Pancreas (tissue), 10 donors: ENCODE measurements at regions not wholly inside any gene's neighbourhood (a gene's known extent, or its start where the extent isn't known, plus 50 kb on each side); places are given as distances from the start of the nearest gene placed in this dataset.

ENCODE experiments used
- ATAC-seq, 4 donors: fragments of 200-7000 bp; cut with Tn5 transposase; one replicate each; pipeline versions ENCODE4 v1.8.0 to v1.9.1; 2020; ENCODE audit warnings: mild to moderate bottlenecking in 4 of 4, moderate library complexity in 4 of 4
- DNase-seq, 6 donors: peaks; one replicate each; pipeline ENCODE4 v3.0.0-alpha.2; 2020
- FAIRE-seq: peaks from 2 replicates; lab custom pipeline; 2012; peaks lifted over from hg19 to GRCh38; lab: Jason Lieb, UNC
- H3K27ac ChIP-seq, 4 donors: fragments of 200-600 bp; sonication (generic); 1 replicate in 3 of 4; 2 replicates in 1 of 4; pipeline versions ENCODE4 v1.5.0 to v1.8.0; 2020
- H3K27me3 ChIP-seq, 4 donors: fragments of 200-600 bp; one replicate each; pipeline ENCODE4 v1.8.0; 2021
- H3K36me3 ChIP-seq, 3 donors: fragments of 200-600 bp; sonication (generic) in 1 of 3; one replicate each; pipeline versions ENCODE4 v1.5.0 to v1.8.0; 2020 to 2021
- H3K4me1 ChIP-seq, 3 donors: fragments of 200-600 bp; one replicate each; pipeline ENCODE4 v1.8.0; 2021
- H3K4me3 ChIP-seq, 4 donors: fragments of 200-600 bp; sonication (generic) in 2 of 4; one replicate each; pipeline versions ENCODE4 v1.5.0 to v1.8.0; 2020 to 2021
- H3K9me3 ChIP-seq, 4 donors: fragments of 200-600 bp; one replicate each; pipeline ENCODE4 v1.8.0; 2021
- WGBS, 2 donors: extraction: QIAGEN DNeasy Blood & Tissue Kit; methylation state at CpG; one replicate each; pipeline ENCODE4 v1.1.7; 2013; 5-methylcytosine and 5-hydroxymethylcytosine counted together
- intact Hi-C, 3 donors: fragments of 100-400 bp; cut with DNase I; formaldehyde crosslinking; loops; one replicate each; pipeline versions ENCODE4 v1.11.1 to v1.14.2; 2022
- TF ChIP-seq, protein P1 (sequence below), 4 donors: fragments of 200-600 bp; sonication (generic) in 3 of 4; IDR thresholded peaks; one replicate each; pipeline versions ENCODE4 v1.5.0 to v1.8.0; 2021; ENCODE audit warnings: antibody characterized with exemption in 4 of 4
- donor health status: healthy with polysubstance abuse.
- donor health status: DM: no; HTN: no; CAD: no; lungs with moderate emphysema.
- donor health status: DM: no; HTN: no; CAD: no.
- donor health status: control.
- donor health status: control.
- donor health status: Bipolar disorder and iron deficiency.
- donor health status: DM: yes; HTN: yes; CAD: no.
- donor health status: DM: no; HTN: no; CAD: no.
- donor health status: DM: no; HTN: no; CAD: no.
- donor health status: DM: yes; HTN: yes; CAD: no.

DNA sequence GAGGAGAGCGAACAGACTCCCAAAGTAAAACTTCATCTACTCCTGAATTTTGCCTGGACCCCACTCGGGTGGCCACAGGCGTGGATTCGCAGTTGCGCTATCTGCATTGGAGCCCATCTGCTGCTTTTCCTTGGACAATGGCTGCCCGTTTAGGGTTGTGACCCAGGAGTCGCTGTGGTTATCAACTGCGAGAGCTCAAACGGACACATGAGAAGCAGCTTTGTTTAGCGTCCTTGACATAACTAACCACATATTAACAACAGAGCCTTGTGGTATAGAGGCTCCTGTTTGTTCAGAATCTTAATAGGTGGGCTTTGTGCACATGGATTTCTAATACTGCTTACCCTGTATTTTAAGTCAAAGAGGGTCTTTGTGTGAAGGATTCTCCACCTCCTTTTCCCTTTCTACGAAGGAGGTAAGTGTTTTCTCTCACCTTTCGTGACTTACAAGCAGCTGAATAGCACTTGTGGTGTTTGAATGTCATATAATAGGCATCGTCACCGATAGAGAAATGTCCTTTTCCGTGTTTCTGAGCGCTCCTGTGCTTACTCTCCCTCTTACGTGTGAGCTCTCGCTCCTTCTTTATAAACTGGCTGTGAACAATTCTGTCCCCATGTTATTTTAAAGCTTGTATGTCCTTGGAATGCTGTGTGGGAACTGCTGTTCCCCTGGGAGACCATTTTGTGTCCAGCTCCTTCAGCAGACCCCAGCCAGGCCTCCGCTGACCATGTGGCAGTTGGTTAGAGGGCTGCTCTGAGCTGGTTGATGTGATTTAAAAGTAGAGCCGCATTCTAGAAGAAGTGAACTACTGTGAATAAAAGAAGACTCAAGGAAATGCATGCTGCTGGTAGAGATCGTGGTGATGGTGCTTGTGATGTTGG is 441.4 kb downstream of the RPS6KC1 start:
- Histone ChIP-seq H3K27ac (no peak overlapping the region), H3K4me1 (no peaks in the 10 kb centered on the region), H3K36me3 (no peaks in the 10 kb centered on the region), H3K9me3 (no peaks in the 10 kb centered on the region), H3K27me3 (no peaks in the 10 kb centered on the region), H3K4me3 (no peak overlapping the region)
- no peak for DNase-seq
- intact Hi-C loops, result no loop called here
- no peak for ATAC-seq
- TF ChIP-seq, protein P1, sequence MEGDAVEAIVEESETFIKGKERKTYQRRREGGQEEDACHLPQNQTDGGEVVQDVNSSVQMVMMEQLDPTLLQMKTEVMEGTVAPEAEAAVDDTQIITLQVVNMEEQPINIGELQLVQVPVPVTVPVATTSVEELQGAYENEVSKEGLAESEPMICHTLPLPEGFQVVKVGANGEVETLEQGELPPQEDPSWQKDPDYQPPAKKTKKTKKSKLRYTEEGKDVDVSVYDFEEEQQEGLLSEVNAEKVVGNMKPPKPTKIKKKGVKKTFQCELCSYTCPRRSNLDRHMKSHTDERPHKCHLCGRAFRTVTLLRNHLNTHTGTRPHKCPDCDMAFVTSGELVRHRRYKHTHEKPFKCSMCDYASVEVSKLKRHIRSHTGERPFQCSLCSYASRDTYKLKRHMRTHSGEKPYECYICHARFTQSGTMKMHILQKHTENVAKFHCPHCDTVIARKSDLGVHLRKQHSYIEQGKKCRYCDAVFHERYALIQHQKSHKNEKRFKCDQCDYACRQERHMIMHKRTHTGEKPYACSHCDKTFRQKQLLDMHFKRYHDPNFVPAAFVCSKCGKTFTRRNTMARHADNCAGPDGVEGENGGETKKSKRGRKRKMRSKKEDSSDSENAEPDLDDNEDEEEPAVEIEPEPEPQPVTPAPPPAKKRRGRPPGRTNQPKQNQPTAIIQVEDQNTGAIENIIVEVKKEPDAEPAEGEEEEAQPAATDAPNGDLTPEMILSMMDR (IDR thresholded peaks at IDR 0.05), result no peak
- no peak for FAIRE-seq
- WGBS, 2 donors, result 67 to 78% methylated on average over 21 of the region's 21 CpGs

DNA sequence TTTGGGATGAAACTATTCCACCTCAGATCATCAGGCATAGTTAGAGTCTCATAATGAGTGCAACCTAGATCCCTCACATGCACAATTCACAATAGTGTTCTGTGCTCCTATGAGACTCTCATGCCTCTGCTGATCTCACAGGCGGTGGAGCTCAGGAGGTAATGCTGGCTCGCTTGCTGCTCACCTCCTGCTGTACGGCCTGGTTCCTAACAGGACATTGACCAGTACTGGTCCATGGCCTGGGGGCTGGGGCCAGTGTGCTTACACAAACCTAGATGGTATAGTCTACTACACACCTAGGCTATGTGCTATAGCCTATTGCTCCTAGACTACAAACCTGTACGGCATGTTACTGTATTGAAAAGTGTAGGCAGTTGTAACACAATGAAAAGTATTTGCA is 448.4 kb downstream of the RPS6KC1 start:
- H3K4me1 ChIP-seq, result no peaks in the 10 kb centered on the region
- TF ChIP-seq, protein P1 (IDR thresholded peaks at IDR 0.05), result no peak
- no peaks in the 10 kb centered on the region for H3K36me3 ChIP-seq
- WGBS, 2 donors, result 94 to 98% methylated on average over 4 of the region's 4 CpGs
- H3K9me3 ChIP-seq, result no peaks in the 10 kb centered on the region
- no peak for ATAC-seq
- FAIRE-seq, result no peak
- H3K4me3 ChIP-seq, result no peak overlapping the region
- no peak overlapping the region for H3K27ac ChIP-seq
- H3K27me3 ChIP-seq, result no peaks in the 10 kb centered on the region
- no peak for DNase-seq
- intact Hi-C loops, result no loop called here

DNA sequence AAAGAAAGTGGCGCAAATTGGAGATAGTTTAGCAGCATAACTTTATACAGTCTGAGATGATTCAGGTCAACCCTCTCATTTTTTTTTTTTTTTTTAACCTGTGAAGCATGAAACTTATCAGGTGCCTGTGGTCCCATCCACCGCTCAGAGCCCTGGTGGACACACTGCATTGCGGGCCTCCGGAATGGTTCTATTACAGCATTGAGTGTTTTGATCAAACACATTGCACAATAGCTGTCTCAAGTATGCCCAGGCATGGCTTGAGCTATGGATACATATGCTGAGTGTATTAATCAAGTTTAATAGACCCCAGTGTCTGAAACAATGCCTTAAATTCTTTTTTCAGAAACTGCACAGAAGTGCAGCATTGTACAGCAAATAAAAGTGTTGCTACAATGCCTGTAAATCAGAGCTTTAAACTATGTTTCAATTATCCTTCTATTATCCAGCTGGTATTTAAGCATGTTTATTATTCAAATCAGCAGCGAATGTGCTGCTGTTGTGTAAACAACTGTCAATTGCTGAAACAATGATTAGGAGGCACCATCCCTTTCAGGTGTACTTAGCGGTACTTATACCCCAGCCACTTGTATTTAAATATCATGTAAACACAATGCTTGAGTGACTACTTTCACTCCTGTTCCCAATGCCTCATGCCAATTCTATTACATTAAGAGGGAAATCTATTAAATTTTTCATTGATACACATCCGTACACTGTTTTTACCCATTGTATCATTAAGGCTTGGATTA is 456.6 kb downstream of the RPS6KC1 start:
- Histone ChIP-seq H3K36me3 (no peaks in the 10 kb centered on the region), H3K9me3 (no peaks in the 10 kb centered on the region), H3K4me1 (no peaks in the 10 kb centered on the region), H3K27me3 (no peaks in the 10 kb centered on the region), H3K27ac (no peak overlapping the region), H3K4me3 (no peak overlapping the region)
- no peak for FAIRE-seq
- TF ChIP-seq, protein P1 (IDR thresholded peaks at IDR 0.05), result no peak
- intact Hi-C loops, result no loop called here
- 69 to 77% methylated on average over 7 of the region's 7 CpGs for WGBS, 2 donors
- no peak for DNase-seq
- no peak for ATAC-seq

DNA sequence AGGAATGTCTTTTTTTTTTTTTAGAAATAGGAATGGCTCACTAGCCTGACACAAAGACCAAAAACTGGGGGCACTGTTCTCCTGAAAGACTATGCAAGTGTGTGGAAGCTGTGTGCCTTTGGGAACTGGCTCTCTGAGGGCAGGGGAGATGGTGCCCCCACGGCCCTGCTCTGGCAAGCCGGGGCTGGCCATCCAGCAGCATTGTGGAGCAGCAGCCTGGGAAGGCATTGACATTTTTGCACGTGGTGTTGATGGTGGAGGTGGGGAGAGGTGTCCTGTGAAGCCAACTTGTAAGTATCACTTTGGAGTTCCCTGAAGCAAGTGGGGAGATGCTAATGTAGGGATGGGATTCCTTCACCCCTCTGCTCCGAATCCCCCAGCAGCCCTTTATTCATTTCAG is 460.1 kb downstream of the RPS6KC1 start:
- Histone ChIP-seq H3K27ac (no peak overlapping the region), H3K4me1 (no peaks in the 10 kb centered on the region), H3K36me3 (no peaks in the 10 kb centered on the region), H3K9me3 (no peaks in the 10 kb centered on the region), H3K27me3 (no peaks in the 10 kb centered on the region), H3K4me3 (no peak overlapping the region)
- 58 to 70% methylated on average over 4 of the region's 4 CpGs for WGBS, 2 donors
- no peak for DNase-seq
- FAIRE-seq, result no peak
- intact Hi-C loops, result no loop called here
- no peak for ATAC-seq
- TF ChIP-seq, protein P1 (IDR thresholded peaks at IDR 0.05), result no peak
